SKM-1 treated with dmso at 0.1 percent for 144 hours (cell line): ENCODE measurements at regions not wholly inside any gene's neighbourhood (a gene's known extent, or its start where the extent isn't known, plus 50 kb on each side); places are given as distances from the start of the nearest gene placed in this dataset.
"Not testable (repeated sequence)": the region's sequence is repeated elsewhere in the genome, so short reads cannot be mapped to it uniquely, and the experiment has no call there.

Experiments used
- DNase-seq: peaks from one replicate; lab custom pipeline; 2025; ENCODE audit not compliant: unreplicated experiment; lab: John Stamatoyannopoulos, UW

GRCh38 chr4:127309369-127310102, 323.2 kb upstream of the INTU start:
- DNase-seq, result no peak

GRCh38 chr4:127311371-127311770, 321.4 kb upstream of the INTU start:
- no peak for DNase-seq

- DNase-seq, result no peak
These were observed 320.8 kb upstream of the INTU start for GRCh38 chr4:127311924-127312323.

- DNase-seq, result no peak
These were observed 319.0 kb upstream of the INTU start for GRCh38 chr4:127313767-127314166.

GRCh38 chr4:127327491-127327890, 305.3 kb upstream of the INTU start:
- no peak for DNase-seq

- no peak for DNase-seq
These were observed 297.6 kb upstream of the INTU start for GRCh38 chr4:127335073-127335620.

GRCh38 chr4:127335732-127336131, 297.0 kb upstream of the INTU start:
- DNase-seq, result no peak

GRCh38 chr4:127343123-127343522, 289.6 kb upstream of the INTU start:
- not testable (repeated sequence) for DNase-seq

- no peak for DNase-seq
These were observed 288.7 kb upstream of the INTU start for GRCh38 chr4:127344071-127344470.

GRCh38 chr4:127347936-127348335, 284.8 kb upstream of the INTU start:
- DNase-seq, result no peak

GRCh38 chr4:127352220-127353113, 280.3 kb upstream of the INTU start:
- no peak for DNase-seq

- no peak for DNase-seq
These were observed 277.0 kb upstream of the INTU start for GRCh38 chr4:127355743-127356142.

- DNase-seq, result no peak
These were observed 275.0 kb upstream of the INTU start for GRCh38 chr4:127357765-127358164.

- no peak for DNase-seq
These were observed 270.1 kb upstream of the INTU start for GRCh38 chr4:127362686-127363085.

GRCh38 chr4:127364397-127364796, 268.4 kb upstream of the INTU start:
- DNase-seq, result no peak

- no peak for DNase-seq
These were observed 267.8 kb upstream of the INTU start for GRCh38 chr4:127364911-127365310.

GRCh38 chr4:127370604-127371003, 262.2 kb upstream of the INTU start:
- no peak for DNase-seq

GRCh38 chr4:127379499-127379898, 253.3 kb upstream of the INTU start:
- no peak for DNase-seq

GRCh38 chr4:127379948-127380347, 252.8 kb upstream of the INTU start:
- not testable (repeated sequence) for DNase-seq

GRCh38 chr4:127383666-127384065, 249.1 kb upstream of the INTU start:
- DNase-seq, result no peak

- DNase-seq, result no peak
These were observed 238.2 kb upstream of the INTU start for GRCh38 chr4:127394516-127394915.

- no peak for DNase-seq
These were observed 232.5 kb upstream of the INTU start for GRCh38 chr4:127400276-127400675.
